Upper lobe of left lung (tissue), 4 donors: ENCODE measurements at regions not wholly inside any gene's neighbourhood (a gene's known extent, or its start where the extent isn't known, plus 50 kb on each side); places are given as distances from the start of the nearest gene placed in this dataset.

Experiments used
- CTCF ChIP-seq, 6 experiments: fragments of 450-650 bp in 4 of 6; fragments of 200-600 bp in 2 of 6; sonication (generic) in 2 of 6; IDR thresholded peaks; one replicate each; pipeline ENCODE4 v1.5.1; 2016 to 2019; ENCODE audit warnings: antibody characterized with exemption in 6 of 6
- POLR2A ChIP-seq, 4 donors: fragments of 450-650 bp; IDR thresholded peaks; one replicate each; pipeline ENCODE4 v1.5.1; 2016 to 2017; ENCODE audit warnings: antibody characterized with exemption in 4 of 4, mild to moderate bottlenecking in 2 of 4

GRCh38 chr12:14247166-14247565, 118.3 kb upstream of the ATF7IP start:
- TF ChIP-seq POLR2A (IDR thresholded peaks at IDR 0.05) (no peak), CTCF (IDR thresholded peaks at IDR 0.05) (no peak)
